GM12878 (cell line): ENCODE measurements at regions not wholly inside any gene's neighbourhood (a gene's known extent, or its start where the extent isn't known, plus 50 kb on each side); places are given as distances from the start of the nearest gene placed in this dataset.

Experiments used
- ATAC-seq: fragments of 200-7000 bp; cut with Tn5 transposase; 3 replicates; pipeline ENCODE4 v1.9.1; 2020; ENCODE audit warnings: mild to moderate bottlenecking, moderate library complexity
- BruUV-seq: library from RNA; stranded (reverse); fragments of 400-500 nt; replicated peaks from 2 replicates; lab custom pipeline; 2021; lab: Mats Ljungman, UMichigan
- CTCF ChIA-PET: fragments of 300-600 bp; sonication (Branson Sonifier 250); formaldehyde crosslinking; extraction: SDS; loops from one replicate; lab custom pipeline; 2021; ENCODE audit warnings: inconsistent platforms; lab: Yijun Ruan, JAX
- POLR2A ChIA-PET: fragments of 350-600 bp; formaldehyde crosslinking; extraction: SDS; loops from one replicate; lab custom pipeline; 2021; ENCODE audit warnings: inconsistent platforms; lab: Charles Lee
- RAD21 ChIA-PET: fragments of 300-600 bp; sonication (Branson Sonifier 250); formaldehyde crosslinking; loops from one replicate; lab custom pipeline; 2023; ENCODE audit warnings: antibody characterized with exemption; ENCODE audit not compliant: unreplicated experiment; lab: Charles Lee
- SMC1A ChIA-PET: fragments of 300-600 bp; sonication (Branson Sonifier 250); formaldehyde crosslinking; loops from one replicate; lab custom pipeline; 2023; ENCODE audit not compliant: unreplicated experiment, uncharacterized antibody; lab: Charles Lee
- DNase-seq: peaks from one replicate; pipeline ENCODE4 v3.0.0-alpha.2; 2011; ENCODE audit warnings: low read depth, low spot score
- FAIRE-seq: peaks from 3 replicates; lab custom pipeline; 2011; peaks lifted over from hg19 to GRCh38; lab: Jason Lieb, UNC
- H2AFZ ChIP-seq: 2 replicates; pipeline ENCODE4 v1.6.0; 2011; ENCODE audit warnings: low read depth, low read length, control low read depth; ENCODE audit not compliant: control insufficient read depth
- H3K27ac ChIP-seq: 2 replicates; pipeline ENCODE4 v1.5.1; 2011; ENCODE audit warnings: control low read depth; ENCODE audit not compliant: control insufficient read depth, insufficient read depth
- H3K27me3 ChIP-seq, 2 experiments: replicated peaks in 1 of 2; 2 replicates each; pipeline versions ENCODE4 v1.6.0 to v1.6.1; 2011; ENCODE audit warnings: low read length in 1 of 2; ENCODE audit not compliant: control insufficient read depth in 2 of 2, insufficient read depth in 2 of 2
- H3K36me3 ChIP-seq, 2 experiments: 2 replicates each; pipeline ENCODE4 v1.5.1; 2011; ENCODE audit warnings: low read length in 1 of 2; ENCODE audit not compliant: control insufficient read depth in 2 of 2, insufficient read depth in 2 of 2
- H3K4me1 ChIP-seq: 2 replicates; pipeline ENCODE4 v1.6.1; 2011; ENCODE audit warnings: mild to moderate bottlenecking, low read length, moderate library complexity, mixed read lengths; ENCODE audit not compliant: control insufficient read depth, insufficient read depth
- H3K4me2 ChIP-seq: 2 replicates; pipeline ENCODE4 v1.6.0; 2011; ENCODE audit warnings: control low read depth; ENCODE audit not compliant: control insufficient read depth, insufficient read depth
- H3K4me3 ChIP-seq: fragments of 200-600 bp; sonication (generic); 2 replicates; pipeline ENCODE4 v1.5.1; 2016
- H3K79me2 ChIP-seq: 2 replicates; pipeline ENCODE4 v1.6.0; 2011; ENCODE audit warnings: low read length; ENCODE audit not compliant: control insufficient read depth, insufficient read depth
- H3K9ac ChIP-seq: 2 replicates; pipeline ENCODE4 v1.8.0; 2011; ENCODE audit warnings: low read length, control low read depth, mixed read lengths; ENCODE audit not compliant: control insufficient read depth, insufficient read depth
- H3K9me3 ChIP-seq: replicated peaks from 3 replicates; pipeline ENCODE4 v1.5.1; 2011; ENCODE audit warnings: mild to moderate bottlenecking, low read length; ENCODE audit not compliant: control insufficient read depth, insufficient read depth
- H4K20me1 ChIP-seq: 2 replicates; pipeline ENCODE4 v1.6.0; 2011; ENCODE audit not compliant: control insufficient read depth, insufficient read depth
- GATAD2B ChIP-seq: fragments of 450-650 bp; conservative IDR thresholded peaks from 2 replicates; pipeline ENCODE4 v1.6.1; 2017; ENCODE audit warnings: low read depth, mild to moderate bottlenecking, moderate library complexity
- HDAC6 ChIP-seq: fragments of 200-600 bp; sonication (generic); IDR thresholded peaks from one replicate; pipeline ENCODE4 v1.8.0; 2017; ENCODE audit warnings: antibody characterized with exemption; ENCODE audit not compliant: unreplicated experiment
- JUNB ChIP-seq: IDR thresholded peaks from 2 replicates; pipeline ENCODE4 v1.6.1; 2016; ENCODE audit warnings: antibody characterized with exemption, mild to moderate bottlenecking
- KAT2A ChIP-seq: conservative IDR thresholded peaks from 2 replicates; pipeline ENCODE4 v1.6.1; 2011; ENCODE audit warnings: low read depth, low read length; ENCODE audit not compliant: control insufficient read depth
- NRF1 ChIP-seq: conservative IDR thresholded peaks from 2 replicates; pipeline ENCODE4 v1.6.1; 2011; ENCODE audit warnings: mild to moderate bottlenecking, low read depth, low read length, improper control_type of control experiment
- RBBP5 ChIP-seq: fragments of 200-600 bp; sonication (generic); conservative IDR thresholded peaks from 2 replicates; pipeline ENCODE4 v1.6.1; 2016
- TCF12 ChIP-seq: IDR thresholded peaks from 2 replicates; pipeline ENCODE4 v1.6.1; 2011; ENCODE audit warnings: low read depth, mild to moderate bottlenecking, low read length
- USF1 ChIP-seq: IDR thresholded peaks from 2 replicates; pipeline ENCODE4 v1.6.1; 2011; ENCODE audit warnings: borderline replicate concordance, low read depth, mild to moderate bottlenecking, moderate library complexity, mixed read lengths, low read length; ENCODE audit not compliant: insufficient read depth; ENCODE audit errors: extremely low read length
- USF2 ChIP-seq: IDR thresholded peaks from 2 replicates; pipeline ENCODE4 v1.6.1; 2011; ENCODE audit warnings: low read depth, low read length, improper control_type of control experiment, borderline replicate concordance
- ZNF274 ChIP-seq: IDR thresholded peaks from one replicate; pipeline ENCODE4 v1.8.0; 2011; ENCODE audit not compliant: insufficient read length, insufficient read depth
- ZNF592 ChIP-seq: fragments of 450-650 bp; IDR thresholded peaks from 2 replicates; pipeline ENCODE4 v1.6.1; 2017; ENCODE audit warnings: mild to moderate bottlenecking, moderate library complexity
- WGBS: methylation state at CpG from one replicate; pipeline ENCODE4 v1.1.6; 2016; ENCODE audit warnings: low lambda C conversion rate; ENCODE audit not compliant: insufficient replicate concordance, insufficient coverage; ENCODE audit errors: missing lambda C conversion rate; 5-methylcytosine and 5-hydroxymethylcytosine counted together
- in situ Hi-C: fragments of 300-500 bp; cut with MboI; formaldehyde crosslinking; loops from 9 replicates; pipeline ENCODE4 v1.14.3; 2018; ENCODE audit warnings: mixed read lengths
- intact Hi-C: fragments of 100-400 bp; cut with micrococcal nuclease; formaldehyde crosslinking; loops from one replicate; pipeline ENCODE4 v1.14.2; 2022; ENCODE audit not compliant: unreplicated experiment

- no peak for DNase-seq
These were observed 161.8 kb upstream of the CSF3R start for GRCh38 chr1:36644556-36644955.

DNA sequence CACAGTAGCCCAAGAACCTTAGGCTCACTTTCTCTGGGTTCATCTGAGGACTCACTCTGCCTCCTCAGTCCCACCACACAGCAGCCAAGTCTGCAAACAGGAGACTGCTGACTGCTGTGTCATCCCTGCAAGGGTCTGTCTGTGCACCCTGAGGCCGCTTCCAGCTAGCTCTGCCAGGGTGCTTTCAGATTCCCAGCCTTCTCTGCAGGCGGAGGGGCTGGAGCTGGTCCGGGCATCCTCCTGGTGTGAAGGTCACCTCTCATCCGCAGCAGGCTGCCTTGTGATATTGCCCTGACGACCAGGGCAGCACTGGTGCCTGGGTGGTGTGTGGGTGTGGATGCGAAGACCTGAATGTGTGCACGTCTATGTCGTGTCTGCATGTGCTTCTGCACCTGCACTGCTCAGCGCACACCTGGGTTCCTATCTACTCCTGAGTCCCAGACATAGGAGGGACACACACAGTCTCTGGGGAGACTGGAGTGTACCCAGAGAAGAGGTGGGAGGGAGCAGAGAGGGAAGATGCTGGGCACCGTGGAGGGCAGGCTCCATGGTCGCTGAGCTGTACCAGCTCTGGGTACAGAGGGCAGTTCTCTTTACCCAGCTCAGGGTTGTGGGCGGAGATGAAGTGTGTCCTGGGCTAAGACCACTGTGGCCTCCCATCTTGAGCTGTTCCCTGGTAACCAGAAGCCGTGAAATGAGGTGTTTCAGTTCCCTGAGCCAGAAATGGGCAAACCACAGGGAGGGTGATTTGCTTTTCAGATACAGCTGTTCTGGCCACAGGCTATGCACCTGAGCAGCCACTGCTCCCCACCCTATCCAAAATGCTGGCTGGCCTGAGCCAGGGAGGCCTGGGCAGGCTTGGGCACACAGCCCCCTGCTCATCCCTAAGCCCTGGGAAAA lies 160.9 kb upstream of the CSF3R start:
- Histone ChIP-seq H3K36me3 (no peaks in the 10 kb centered on the region), H3K27me3 (no peaks in the 10 kb centered on the region; a peak in 3 of 4 replicates), H3K9ac (no peak overlapping the region), H2AFZ (no peak overlapping the region), H4K20me1 (no peaks in the 10 kb centered on the region), H3K4me2 (no peak overlapping the region), H3K27ac (no peak overlapping the region), H3K79me2 (no peaks in the 10 kb centered on the region), H3K9me3 (no peaks in the 10 kb centered on the region), H3K4me3 (no peak overlapping the region), H3K4me1 (no peaks in the 10 kb centered on the region)
- FAIRE-seq (no peak), ATAC-seq (no peak), DNase-seq (no peak)
- ChIA-PET POLR2A (no interaction called here), RAD21 (no interaction called here), SMC1A (no interaction called here), CTCF (no interaction called here)
- 21% methylated on average over 13 of the region's 13 CpGs for WGBS
- TF ChIP-seq RBBP5 (no peak), TCF12 (no peak), KAT2A (no peak), ZNF592 (no peak), GATAD2B (no peak), USF2 (no peak), NRF1 (no peak), USF1 (no peak), HDAC6 (no peak)
- intact Hi-C loops (no loop called here), in situ Hi-C loops (no loop called here)
- no TSS peak for BruUV-seq

More at GRCh38 chr1:36644556-36644955, 161.8 kb upstream of the CSF3R start:
- POLR2A ChIA-PET = no interaction called here
- H3K9ac ChIP-seq = no peak overlapping the region
- no peaks in the 10 kb centered on the region for H3K4me1 ChIP-seq
- H3K4me3 ChIP-seq = no peak overlapping the region
- no peaks in the 10 kb centered on the region for H3K79me2 ChIP-seq
- in situ Hi-C loops = no loop called here
- FAIRE-seq = no peak
- BruUV-seq = no TSS peak
- no peak for TF ChIP-seq JUNB
- TF ChIP-seq ZNF274 = no peak
- CTCF ChIA-PET = no interaction called here
- no peak overlapping the region for H3K4me2 ChIP-seq
- SMC1A ChIA-PET = no interaction called here
- no peak overlapping the region for H3K27ac ChIP-seq
- H3K9me3 ChIP-seq = no peaks in the 10 kb centered on the region
- no peaks in the 10 kb centered on the region for H4K20me1 ChIP-seq
- H3K36me3 ChIP-seq = no peaks in the 10 kb centered on the region
- RAD21 ChIA-PET = no interaction called here
- no peaks in the 10 kb centered on the region; a peak in 3 of 4 replicates for H3K27me3 ChIP-seq
- WGBS = 29% methylated on average over 7 of the region's 7 CpGs
- no peak overlapping the region for H2AFZ ChIP-seq
- ATAC-seq = no peak
- intact Hi-C loops = no loop called here
